ENCODE measurements at regions not wholly inside any gene's neighbourhood (a gene's known extent, or its start where the extent isn't known, plus 50 kb on each side); places are given as distances from the start of the nearest gene placed in this dataset.

DNA sequence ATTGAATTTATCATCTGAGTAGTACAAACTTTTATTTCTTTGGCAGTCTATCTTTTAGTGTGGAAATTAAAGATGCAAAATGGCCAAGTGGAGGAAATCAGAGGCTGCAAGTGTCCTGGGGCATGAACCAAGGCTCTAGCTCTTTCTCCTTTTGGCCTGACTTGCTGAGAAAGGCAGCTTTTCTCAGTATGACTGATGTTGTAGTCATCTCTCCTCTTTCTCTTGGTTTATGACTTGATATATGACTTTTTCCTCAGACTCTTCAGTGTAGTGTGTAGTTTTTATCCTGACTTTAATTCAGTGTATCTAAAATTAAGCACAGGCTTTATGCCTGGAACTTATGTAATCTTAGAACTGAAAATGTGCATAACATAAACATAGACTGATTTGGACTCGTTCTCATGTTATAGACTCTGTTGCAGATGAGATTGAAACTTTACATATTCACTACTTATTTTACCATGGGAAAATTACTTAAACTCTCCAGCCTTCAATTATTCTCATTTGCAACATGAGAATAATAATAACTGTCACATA lies 65.7 kb downstream of the SLITRK5 start:
- Histone ChIP-seq H3K4me3 (no peak overlapping the region), H3K27ac (no peak overlapping the region), H3K4me1 (replicated peaks in 1 of 2) (no peaks in the 10 kb centered on the region)
- WGBS, 10 experiments: 0 to 83% (median 50%) methylated on average over 1 of the region's 1 CpG; no CpG with 5 or more reads in 3 of the 10 experiments
- in situ Hi-C loops (cut with MboI; ENCODE audit: low pct_unique_long_range_greater_than_20kb in 2 of 9, low sequenced_read_pairs in 9 of 9, unreplicated experiment in 9 of 9): no loop called here
- peak in 1 of 8 experiments; percentile 48 for ATAC-seq (replicated peaks in 6 of 8)

DNA sequence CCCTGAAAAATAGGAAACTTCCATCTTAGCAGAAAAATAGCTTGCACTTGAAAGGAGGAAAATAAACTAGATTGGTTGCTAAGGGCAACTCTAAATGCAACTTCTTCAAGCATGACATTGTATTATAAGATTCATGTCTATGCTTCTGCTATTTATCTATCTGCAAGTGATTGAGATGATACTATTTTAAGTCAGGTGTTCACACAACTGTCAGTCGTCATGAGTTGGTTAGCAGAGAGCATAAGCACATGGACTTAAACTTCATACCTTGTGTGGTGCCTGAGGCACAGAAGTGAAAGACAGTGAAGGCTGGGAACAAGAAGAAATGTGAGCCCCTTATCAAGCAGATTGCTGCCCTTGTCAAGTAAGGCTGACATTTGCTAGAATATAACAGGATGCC lies 82.9 kb downstream of the SLITRK5 start:
- no peak for ATAC-seq (replicated peaks in 6 of 8)
- Histone ChIP-seq H3K27ac (no peak overlapping the region), H3K4me1 (replicated peaks in 1 of 2) (no peaks in the 10 kb centered on the region), H3K4me3 (no peak overlapping the region)
- in situ Hi-C loops (cut with MboI; ENCODE audit: low pct_unique_long_range_greater_than_20kb in 2 of 9, low sequenced_read_pairs in 9 of 9, unreplicated experiment in 9 of 9): no loop called here
- 0 to 89% (median 29%) methylated on average over 1 of the region's 1 CpG; no CpG with 5 or more reads in 5 of the 10 experiments for WGBS, 10 experiments

DNA sequence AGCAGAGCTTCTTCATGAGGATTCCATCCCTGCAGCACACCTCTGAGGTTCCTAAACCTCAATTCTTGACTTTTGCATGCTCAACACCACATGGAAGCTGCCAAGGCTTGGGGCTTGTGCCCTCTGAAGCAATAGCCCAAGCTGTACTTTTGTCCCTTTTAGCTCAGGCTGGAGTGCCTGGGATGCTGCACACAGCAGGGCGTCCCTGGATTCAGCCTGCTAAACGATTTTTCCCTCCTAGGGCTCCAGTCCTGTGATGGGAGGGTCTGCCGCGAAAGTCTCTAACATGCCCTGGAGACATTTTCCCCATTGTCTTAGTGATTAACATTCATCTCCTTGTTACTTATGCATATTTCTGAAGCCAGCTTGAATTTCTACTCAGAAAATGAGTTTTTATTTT lies 98.3 kb downstream of the SLITRK5 start:
- Histone ChIP-seq H3K4me3 (no peak overlapping the region), H3K27ac (no peak overlapping the region), H3K4me1 (replicated peaks in 1 of 2) (no peaks in the 10 kb centered on the region)
- no peak for ATAC-seq (replicated peaks in 6 of 8)
- in situ Hi-C loops (cut with MboI; ENCODE audit: low pct_unique_long_range_greater_than_20kb in 2 of 9, low sequenced_read_pairs in 9 of 9, unreplicated experiment in 9 of 9): no loop called here
- 37 to 100% (median 67%) methylated on average over 1 to 3 of the region's 4 CpGs; no CpG with 5 or more reads in 5 of the 10 experiments for WGBS, 10 experiments

DNA sequence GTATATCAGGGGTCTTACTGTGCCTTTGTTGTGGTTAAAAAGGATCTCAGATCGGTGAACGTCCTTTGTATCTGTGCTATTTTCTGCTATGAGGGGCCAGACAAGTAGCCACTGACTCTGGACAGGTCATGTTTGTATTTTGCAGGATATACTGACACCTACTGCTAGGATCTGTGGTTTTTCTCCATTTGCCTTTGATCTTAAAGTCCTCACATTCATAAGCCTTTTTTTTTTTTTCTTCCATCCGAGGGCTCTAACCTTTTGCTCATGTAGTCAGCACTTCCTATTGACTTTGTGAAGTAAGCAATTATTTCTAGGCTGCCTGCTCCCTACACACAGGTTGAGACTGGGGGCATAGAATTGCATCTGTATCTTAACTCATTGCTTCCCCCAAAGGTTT lies 106.2 kb downstream of the SLITRK5 start:
- in situ Hi-C loops (cut with MboI; ENCODE audit: low pct_unique_long_range_greater_than_20kb in 2 of 9, low sequenced_read_pairs in 9 of 9, unreplicated experiment in 9 of 9): no loop called here
- Histone ChIP-seq H3K4me3 (no peak overlapping the region), H3K4me1 (replicated peaks in 1 of 2) (no peaks in the 10 kb centered on the region), H3K27ac (no peak overlapping the region)
- WGBS, 10 experiments: 0 to 42% (median 22%) methylated on average over 1 to 3 of the region's 3 CpGs; no CpG with 5 or more reads in 2 of the 10 experiments
- peak in 3 of 8 experiments; percentile 20 to 39 (median 33) for ATAC-seq (replicated peaks in 6 of 8)

DNA sequence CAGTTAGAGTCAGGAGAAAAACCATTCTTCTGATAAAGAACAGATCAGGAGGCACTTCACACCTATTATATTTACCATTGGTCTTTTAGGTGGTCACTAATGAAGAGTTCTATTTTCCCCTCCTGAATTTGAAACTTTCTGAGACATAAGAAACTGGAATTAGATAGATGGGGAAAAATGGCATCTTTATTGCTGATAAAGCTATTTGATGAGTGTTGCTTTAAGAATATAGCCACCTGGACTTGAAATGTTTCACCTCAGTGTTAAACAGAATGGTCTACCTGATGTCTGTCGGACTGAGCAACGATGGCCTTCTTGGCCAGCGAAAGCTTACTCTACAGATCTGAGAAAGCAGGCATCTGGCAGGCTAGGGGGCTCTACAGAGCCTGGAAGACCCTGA lies 107.0 kb downstream of the SLITRK5 start:
- in situ Hi-C loops (cut with MboI; ENCODE audit: low pct_unique_long_range_greater_than_20kb in 2 of 9, low sequenced_read_pairs in 9 of 9, unreplicated experiment in 9 of 9): no loop called here
- ATAC-seq (replicated peaks in 6 of 8): no peak
- Histone ChIP-seq H3K4me1 (replicated peaks in 1 of 2) (no peaks in the 10 kb centered on the region), H3K27ac (no peak overlapping the region), H3K4me3 (no peak overlapping the region)
- 0 to 100% (median 90%) methylated on average over 2 to 3 of the region's 3 CpGs; no CpG with 5 or more reads in 3 of the 10 experiments for WGBS, 10 experiments

DNA sequence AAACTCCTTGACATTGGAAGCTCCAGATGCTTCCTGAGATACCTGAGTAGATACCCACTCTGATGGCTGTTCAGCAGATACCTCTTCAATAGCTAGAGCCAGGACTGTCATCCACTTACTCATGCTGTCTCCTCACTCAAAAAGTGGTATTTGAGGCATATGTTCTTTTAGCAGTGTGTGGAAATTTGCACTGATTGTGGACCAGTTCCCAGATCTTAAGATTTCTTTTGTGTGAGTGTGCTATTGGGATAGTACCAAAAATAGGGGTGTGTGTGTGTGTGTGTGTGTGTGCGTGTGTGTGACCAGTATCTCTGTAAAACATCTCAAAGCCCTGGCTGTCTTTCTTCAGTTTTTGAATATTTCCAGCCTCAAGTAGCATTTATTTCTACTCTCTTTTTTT lies 108.3 kb downstream of the SLITRK5 start:
- Histone ChIP-seq H3K4me3 (no peak overlapping the region), H3K27ac (no peak overlapping the region), H3K4me1 (replicated peaks in 1 of 2) (peaks cover 0 to 4% of the 10 kb centered on the region in 2 donors)
- 20 to 100% (median 62%) methylated on average over 1 of the region's 1 CpG; no CpG with 5 or more reads in 6 of the 10 experiments for WGBS, 10 experiments
- ATAC-seq (replicated peaks in 6 of 8): no peak
- in situ Hi-C loops (cut with MboI; ENCODE audit: low pct_unique_long_range_greater_than_20kb in 2 of 9, low sequenced_read_pairs in 9 of 9, unreplicated experiment in 9 of 9): no loop called here

DNA sequence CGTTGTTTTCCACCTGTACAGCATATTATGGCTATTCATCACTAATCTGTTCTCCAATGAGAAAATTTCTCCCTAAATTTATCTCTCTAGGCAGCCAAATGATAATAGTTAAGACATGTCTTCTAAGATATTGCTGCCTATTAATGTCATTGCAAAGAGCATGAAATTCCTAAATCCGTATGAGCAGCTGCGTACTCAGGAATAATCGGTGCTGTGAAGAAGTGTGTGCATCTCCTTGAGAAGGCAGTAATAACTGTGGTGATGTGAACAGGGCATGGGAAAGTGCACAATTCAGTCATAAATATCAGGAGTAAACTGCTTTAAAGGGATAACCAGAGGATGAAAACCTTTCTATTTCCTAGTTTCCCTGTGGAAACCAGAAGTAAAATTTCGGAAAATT lies 112.2 kb downstream of the SLITRK5 start:
- ATAC-seq (replicated peaks in 6 of 8): no peak
- WGBS, 10 experiments: 16 to 95% (median 80%) methylated on average over 1 to 5 of the region's 5 CpGs
- no peak overlapping the region for H3K27ac ChIP-seq
- H3K4me3 ChIP-seq: no peak overlapping the region
- H3K4me1 ChIP-seq (replicated peaks in 1 of 2): peaks cover 0 to 4% of the 10 kb centered on the region in 2 donors
- in situ Hi-C loops (cut with MboI; ENCODE audit: low pct_unique_long_range_greater_than_20kb in 2 of 9, low sequenced_read_pairs in 9 of 9, unreplicated experiment in 9 of 9): no loop called here

DNA sequence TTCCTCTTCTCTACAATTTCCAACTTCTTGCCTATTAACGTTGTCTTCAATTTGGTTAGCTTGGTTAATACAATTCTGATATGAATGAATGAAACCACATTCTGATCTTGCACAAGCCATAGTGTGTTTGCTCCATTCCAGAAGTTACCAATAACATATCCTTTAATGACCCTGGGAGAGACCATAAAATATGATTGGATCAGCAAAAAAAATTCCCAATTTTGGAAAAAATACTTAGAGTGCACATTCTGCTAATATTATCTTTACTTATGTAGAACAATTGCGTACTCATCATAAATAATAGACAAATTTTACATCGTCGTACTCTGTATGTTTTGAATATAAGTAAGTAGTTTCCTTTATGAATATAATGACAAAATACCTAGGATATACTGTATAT lies 117.2 kb downstream of the SLITRK5 start:
- Histone ChIP-seq H3K4me3 (no peak overlapping the region), H3K4me1 (replicated peaks in 1 of 2) (peaks cover 0 to 2% of the 10 kb centered on the region in 2 donors), H3K27ac (no peak overlapping the region)
- WGBS, 10 experiments: 20 to 100% (median 90%) methylated on average over 3 to 4 of the region's 4 CpGs; no CpG with 5 or more reads in 1 of the 10 experiments
- in situ Hi-C loops (cut with MboI; ENCODE audit: low pct_unique_long_range_greater_than_20kb in 2 of 9, low sequenced_read_pairs in 9 of 9, unreplicated experiment in 9 of 9): no loop called here
- ATAC-seq (replicated peaks in 6 of 8): no peak

DNA sequence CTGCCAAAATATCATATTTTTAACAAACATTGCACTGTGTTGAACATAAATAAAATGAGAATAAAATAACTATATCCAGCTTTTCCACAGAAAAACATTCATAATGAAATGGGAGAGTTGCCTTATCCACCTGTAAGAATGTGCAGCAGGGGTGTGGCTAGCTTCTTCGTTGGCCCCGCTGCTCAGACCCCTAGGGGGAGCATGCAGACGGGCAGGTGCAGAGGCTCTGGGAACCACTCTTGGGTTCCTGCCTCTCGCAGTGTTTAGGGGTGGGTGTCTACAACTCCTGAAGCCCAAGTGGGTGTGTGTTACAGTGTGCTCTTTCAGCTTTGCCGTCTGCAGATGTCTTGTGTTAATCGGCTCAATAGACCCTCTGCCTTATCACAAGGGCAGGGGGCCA lies 121.7 kb downstream of the SLITRK5 start:
- in situ Hi-C loops (cut with MboI; ENCODE audit: low pct_unique_long_range_greater_than_20kb in 2 of 9, low sequenced_read_pairs in 9 of 9, unreplicated experiment in 9 of 9): no loop called here
- H3K4me1 ChIP-seq (replicated peaks in 1 of 2): no peaks in the 10 kb centered on the region
- no peak overlapping the region for H3K4me3 ChIP-seq
- ATAC-seq (replicated peaks in 6 of 8): no peak
- H3K27ac ChIP-seq: no peak overlapping the region
- 22 to 94% (median 80%) methylated on average over 1 to 5 of the region's 6 CpGs; no CpG with 5 or more reads in 5 of the 10 experiments for WGBS, 10 experiments

DNA sequence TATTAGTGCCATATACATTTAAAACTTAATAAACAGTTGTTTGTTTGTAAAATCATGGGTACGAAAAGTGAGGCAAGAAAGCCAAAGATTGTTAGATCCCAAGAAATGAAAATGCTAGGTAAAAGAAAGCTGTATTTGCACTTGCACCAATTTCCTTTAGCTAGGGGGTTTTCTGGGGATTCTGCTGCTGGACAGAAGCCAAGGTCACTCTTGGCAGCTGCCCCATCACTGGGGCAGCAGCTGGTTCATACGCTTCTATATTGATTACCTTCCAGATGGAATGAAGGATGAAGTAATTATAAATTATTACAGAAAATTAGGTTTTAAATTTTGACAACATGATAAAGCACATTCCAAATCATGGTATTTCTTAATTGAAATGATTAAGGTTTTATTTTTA lies 127.4 kb downstream of the SLITRK5 start:
- Histone ChIP-seq H3K4me3 (no peak overlapping the region), H3K27ac (no peak overlapping the region), H3K4me1 (replicated peaks in 1 of 2) (peaks cover 0 to 7% of the 10 kb centered on the region in 2 donors)
- in situ Hi-C loops (cut with MboI; ENCODE audit: low pct_unique_long_range_greater_than_20kb in 2 of 9, low sequenced_read_pairs in 9 of 9, unreplicated experiment in 9 of 9): no loop called here
- 0 to 97% (median 60%) methylated on average over 1 to 2 of the region's 2 CpGs; no CpG with 5 or more reads in 1 of the 10 experiments for WGBS, 10 experiments
- ATAC-seq (replicated peaks in 6 of 8): no peak

DNA sequence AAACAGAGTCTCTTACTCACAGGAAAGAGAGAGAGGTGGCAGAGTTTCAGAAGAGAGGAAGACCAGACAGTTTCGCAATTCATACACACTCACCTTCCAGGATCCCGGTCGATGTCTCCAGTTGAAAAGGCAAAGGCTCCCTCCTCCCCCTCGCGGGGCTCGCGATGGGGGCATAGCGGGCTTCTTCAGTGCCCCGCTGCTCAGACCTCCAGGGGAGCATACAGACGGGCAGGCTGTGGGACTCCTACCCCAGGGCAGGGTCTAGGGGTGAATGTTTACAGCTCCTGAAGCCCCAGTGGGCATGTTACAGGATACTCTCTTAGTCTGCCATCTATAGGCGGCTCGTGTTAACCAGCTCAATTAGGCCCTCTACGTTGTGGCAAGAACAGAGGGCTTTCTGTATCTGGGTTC lies 139.2 kb downstream of the SLITRK5 start:
- 2 to 97% (median 80%) methylated on average over 2 to 10 of the region's 13 CpGs; no CpG with 5 or more reads in 1 of the 10 experiments for WGBS, 10 experiments
- Histone ChIP-seq H3K4me1 (replicated peaks in 1 of 2) (peaks cover 0 to 5% of the 10 kb centered on the region in 2 donors), H3K27ac (no peak overlapping the region), H3K4me3 (no peak overlapping the region)
- in situ Hi-C loops (cut with MboI; ENCODE audit: low pct_unique_long_range_greater_than_20kb in 2 of 9, low sequenced_read_pairs in 9 of 9, unreplicated experiment in 9 of 9): no loop called here
- peak in 1 of 8 experiments; percentile 19 for ATAC-seq (replicated peaks in 6 of 8)

DNA sequence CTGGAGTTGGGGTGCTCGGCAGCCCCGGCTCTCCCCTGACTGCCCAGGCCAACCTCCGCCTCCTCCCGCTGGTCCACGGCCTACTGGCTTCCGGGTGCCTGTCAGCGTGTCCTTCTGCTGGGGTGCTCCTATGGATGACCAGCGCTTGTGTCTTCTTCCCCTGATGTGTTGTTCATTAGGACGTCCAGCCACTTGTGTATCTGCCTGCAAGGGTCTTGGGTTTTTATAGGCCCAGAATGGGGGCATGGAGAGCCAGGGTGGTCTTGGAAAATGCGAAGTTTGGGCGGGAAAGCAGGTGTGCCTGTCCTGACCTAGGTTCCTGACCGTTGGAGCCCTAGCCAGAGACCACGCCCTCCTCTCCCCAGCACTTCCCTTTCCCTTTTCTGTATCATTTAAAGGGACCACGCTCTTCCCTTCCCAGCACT lies 139.8 kb downstream of the SLITRK5 start:
- Histone ChIP-seq H3K27ac (no peak overlapping the region), H3K4me1 (replicated peaks in 1 of 2) (peaks cover 0 to 2% of the 10 kb centered on the region in 2 donors), H3K4me3 (no peak overlapping the region)
- in situ Hi-C loops (cut with MboI; ENCODE audit: low pct_unique_long_range_greater_than_20kb in 2 of 9, low sequenced_read_pairs in 9 of 9, unreplicated experiment in 9 of 9): no loop called here
- WGBS, 10 experiments: 27 to 100% (median 85%) methylated on average over 1 to 13 of the region's 14 CpGs
- ATAC-seq (replicated peaks in 6 of 8): no peak

DNA sequence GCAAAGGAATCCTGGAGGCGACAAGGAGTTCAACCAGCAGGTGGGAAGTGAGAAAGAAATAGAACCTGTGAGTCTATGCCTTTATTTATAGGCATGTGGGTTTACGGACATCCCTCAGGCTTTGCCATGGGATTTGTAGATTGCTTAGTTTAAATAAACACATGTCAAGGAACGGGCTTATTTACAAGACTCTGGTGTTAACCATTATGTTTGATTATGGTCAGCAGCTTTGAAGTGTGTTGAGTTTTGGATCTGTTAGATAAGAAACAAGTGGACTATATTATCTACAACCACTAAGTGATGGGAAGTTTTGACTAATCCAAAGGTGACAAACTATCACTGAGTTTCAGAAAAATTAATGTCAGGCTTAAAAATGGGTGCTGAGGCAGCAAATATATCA lies 143.2 kb downstream of the SLITRK5 start:
- WGBS, 10 experiments: 0 to 100% (median 47%) methylated on average over 1 to 3 of the region's 3 CpGs; no CpG with 5 or more reads in 2 of the 10 experiments
- in situ Hi-C loops (cut with MboI; ENCODE audit: low pct_unique_long_range_greater_than_20kb in 2 of 9, low sequenced_read_pairs in 9 of 9, unreplicated experiment in 9 of 9): no loop called here
- Histone ChIP-seq H3K4me1 (replicated peaks in 1 of 2) (no peaks in the 10 kb centered on the region), H3K4me3 (no peak overlapping the region), H3K27ac (no peak overlapping the region)
- no peak for ATAC-seq (replicated peaks in 6 of 8)

DNA sequence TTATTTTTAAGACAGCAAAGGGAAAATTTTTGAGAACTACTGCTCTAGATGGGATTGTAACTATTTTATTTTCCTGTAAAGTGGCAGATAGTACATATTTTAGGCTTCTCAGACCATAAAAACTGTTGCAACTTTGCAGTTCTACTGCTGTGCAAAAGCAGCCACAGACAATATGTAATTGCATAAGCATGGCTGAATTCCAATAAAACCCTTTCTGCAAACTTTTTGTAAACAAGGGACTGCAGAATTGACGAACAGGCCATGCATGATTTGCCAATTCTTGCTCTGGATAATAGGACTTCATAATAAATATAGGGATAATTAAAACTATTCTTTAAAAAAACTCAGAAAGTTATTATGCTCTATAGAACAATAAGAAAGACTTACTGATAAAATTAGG lies 149.1 kb downstream of the SLITRK5 start:
- in situ Hi-C loops (cut with MboI; ENCODE audit: low pct_unique_long_range_greater_than_20kb in 2 of 9, low sequenced_read_pairs in 9 of 9, unreplicated experiment in 9 of 9): no loop called here
- 0 to 100% (median 38%) methylated on average over 1 of the region's 1 CpG; no CpG with 5 or more reads in 1 of the 10 experiments for WGBS, 10 experiments
- no peak overlapping the region for H3K27ac ChIP-seq
- H3K4me1 ChIP-seq (replicated peaks in 1 of 2): no peaks in the 10 kb centered on the region
- ATAC-seq (replicated peaks in 6 of 8): no peak
- no peak overlapping the region for H3K4me3 ChIP-seq
